Endodermal cell (in vitro differentiated cells): ENCODE measurements at regions not wholly inside any gene's neighbourhood (a gene's known extent, or its start where the extent isn't known, plus 50 kb on each side); places are given as distances from the start of the nearest gene placed in this dataset.

Source experiments
- DNase-seq: peaks from one replicate; pipeline ENCODE4 v3.0.0-alpha.2; 2017
- H3K27ac ChIP-seq: 2 replicates; pipeline ENCODE4 v1.5.1; 2013; ENCODE audit warnings: mild to moderate bottlenecking, low read depth, low read length, moderate library complexity
- H3K27me3 ChIP-seq: 2 replicates; pipeline ENCODE4 v1.6.1; 2013; ENCODE audit warnings: mild to moderate bottlenecking, low read length, moderate library complexity; ENCODE audit not compliant: insufficient read depth, control insufficient read depth, poor library complexity, severe bottlenecking
- H3K36me3 ChIP-seq: 2 replicates; pipeline ENCODE4 v1.7.0; 2013; ENCODE audit warnings: mild to moderate bottlenecking, low read length, moderate library complexity; ENCODE audit not compliant: control insufficient read depth, insufficient read depth
- H3K4me1 ChIP-seq: one replicate; pipeline ENCODE4 v1.7.0; 2013; ENCODE audit warnings: low read length; ENCODE audit not compliant: control insufficient read depth, insufficient read depth
- H3K4me3 ChIP-seq: 2 replicates; pipeline ENCODE4 v1.5.1; 2013; ENCODE audit warnings: mild to moderate bottlenecking, low read length, moderate library complexity
- H3K9ac ChIP-seq: 2 replicates; pipeline ENCODE4 v1.6.1; 2013; ENCODE audit warnings: mild to moderate bottlenecking, low read length, moderate library complexity; ENCODE audit not compliant: poor library complexity, severe bottlenecking; ENCODE audit errors: extremely low read depth
- H3K9me3 ChIP-seq: 2 replicates; pipeline ENCODE4 v1.6.1; 2013; ENCODE audit warnings: mild to moderate bottlenecking, low read length, moderate library complexity; ENCODE audit not compliant: control insufficient read depth
- H3K27ac Mint-ChIP-seq: 2 replicates; pipeline ENCODE4 v1.8.0; 2020; ENCODE audit warnings: mixed read lengths
- H3K27me3 Mint-ChIP-seq: 2 replicates; pipeline ENCODE4 v1.8.0; 2021; ENCODE audit warnings: mild to moderate bottlenecking, mixed read lengths; ENCODE audit not compliant: insufficient read depth
- H3K36me3 Mint-ChIP-seq: 2 replicates; pipeline ENCODE4 v1.8.0; 2020; ENCODE audit warnings: low read depth, mixed read lengths
- H3K4me1 Mint-ChIP-seq: 2 replicates; pipeline ENCODE4 v1.8.0; 2020; ENCODE audit warnings: mixed read lengths
- H3K4me3 Mint-ChIP-seq: 2 replicates; pipeline ENCODE4 v1.8.0; 2020; ENCODE audit warnings: mild to moderate bottlenecking, moderate library complexity, mixed read lengths
- H3K9me3 Mint-ChIP-seq: 2 replicates; pipeline ENCODE4 v1.8.0; 2020; ENCODE audit warnings: mild to moderate bottlenecking, mixed read lengths
- CTCF ChIP-seq: fragments of 200-600 bp; sonication (generic); conservative IDR thresholded peaks from 2 replicates; pipeline ENCODE4 v1.5.0; 2021; ENCODE audit warnings: antibody characterized with exemption, mild to moderate bottlenecking
- WGBS, 2 experiments: methylation state at CpG; one replicate each; pipeline versions ENCODE4 v1.1.5 to v1.1.7; 2013; ENCODE audit warnings: missing lambda C conversion rate in 2 of 2, mixed read lengths in 1 of 2; ENCODE audit not compliant: insufficient coverage in 1 of 2, insufficient read length in 1 of 2; 5-methylcytosine and 5-hydroxymethylcytosine counted together

GRCh38 chr2:39996653-39997080 lies 217.6 kb upstream of the THUMPD2 start:
- 86 to 100% methylated on average over 1 of the region's 1 CpG for WGBS, 2 experiments
- no peak for TF ChIP-seq CTCF
- H3K4me1 ChIP-seq, result no peaks in the 10 kb centered on the region

GRCh38 chr2:39995005-39995737 lies 216.1 kb upstream of the THUMPD2 start:
- no peaks in the 10 kb centered on the region for H3K36me3 ChIP-seq
- H3K9me3 ChIP-seq, result no peaks in the 10 kb centered on the region
- WGBS, 2 experiments, result 87 to 89% methylated on average over 2 to 3 of the region's 3 CpGs
- no peak for TF ChIP-seq CTCF
- H3K27me3 Mint-ChIP-seq, result no peaks in the 10 kb centered on the region
- DNase-seq, result no peak
- no peak overlapping the region for H3K27ac Mint-ChIP-seq
- H3K27me3 ChIP-seq, result no peaks in the 10 kb centered on the region
- H3K4me1 Mint-ChIP-seq, result no peaks in the 10 kb centered on the region
- H3K9me3 Mint-ChIP-seq, result no peaks in the 10 kb centered on the region
- no peaks in the 10 kb centered on the region for H3K36me3 Mint-ChIP-seq
- no peak overlapping the region for H3K4me3 ChIP-seq
- H3K27ac ChIP-seq, result no peak overlapping the region
- H3K4me3 Mint-ChIP-seq, result no peak overlapping the region
- H3K9ac ChIP-seq, result no peak overlapping the region
- H3K4me1 ChIP-seq, result no peaks in the 10 kb centered on the region

More at GRCh38 chr2:39996653-39997080, 217.6 kb upstream of the THUMPD2 start:
- H3K27me3 ChIP-seq, result no peaks in the 10 kb centered on the region
- no peaks in the 10 kb centered on the region for H3K9me3 ChIP-seq
- H3K36me3 Mint-ChIP-seq, result no peaks in the 10 kb centered on the region
- no peaks in the 10 kb centered on the region for H3K4me1 Mint-ChIP-seq
- H3K4me3 ChIP-seq, result no peak overlapping the region
- H3K27ac Mint-ChIP-seq, result no peak overlapping the region
- H3K36me3 ChIP-seq, result no peaks in the 10 kb centered on the region
- H3K27ac ChIP-seq, result no peak overlapping the region
- no peaks in the 10 kb centered on the region for H3K9me3 Mint-ChIP-seq
- no peaks in the 10 kb centered on the region for H3K27me3 Mint-ChIP-seq
- H3K9ac ChIP-seq, result no peak overlapping the region
- H3K4me3 Mint-ChIP-seq, result no peak overlapping the region
- no peak for DNase-seq

- Mint-ChIP-seq H3K4me1 (no peaks in the 10 kb centered on the region), H3K4me3 (no peak overlapping the region), H3K27ac (no peak overlapping the region), H3K36me3 (no peaks in the 10 kb centered on the region), H3K9me3 (no peaks in the 10 kb centered on the region), H3K27me3 (no peaks in the 10 kb centered on the region)
- no peaks in the 10 kb centered on the region for H3K27me3 ChIP-seq
- no peak overlapping the region for H3K9ac ChIP-seq
- no peak for DNase-seq
- H3K4me3 ChIP-seq, result no peak overlapping the region
- no peaks in the 10 kb centered on the region for H3K36me3 ChIP-seq
- no peak overlapping the region for H3K27ac ChIP-seq
- no peak for TF ChIP-seq CTCF
- no peaks in the 10 kb centered on the region for H3K4me1 ChIP-seq
- no peaks in the 10 kb centered on the region for H3K9me3 ChIP-seq
These were observed 215.1 kb upstream of the THUMPD2 start for GRCh38 chr2:39994151-39994550.
